GM21529 (cell line): ENCODE measurements at regions not wholly inside any gene's neighbourhood (a gene's known extent, or its start where the extent isn't known, plus 50 kb on each side); places are given as distances from the start of the nearest gene placed in this dataset.

ENCODE experiments used
- ATAC-seq: cut with Tn5 transposase; IDR thresholded peaks from one replicate; pipeline ENCODE4 v1.9.1; 2021; ENCODE audit not compliant: unreplicated experiment

DNA sequence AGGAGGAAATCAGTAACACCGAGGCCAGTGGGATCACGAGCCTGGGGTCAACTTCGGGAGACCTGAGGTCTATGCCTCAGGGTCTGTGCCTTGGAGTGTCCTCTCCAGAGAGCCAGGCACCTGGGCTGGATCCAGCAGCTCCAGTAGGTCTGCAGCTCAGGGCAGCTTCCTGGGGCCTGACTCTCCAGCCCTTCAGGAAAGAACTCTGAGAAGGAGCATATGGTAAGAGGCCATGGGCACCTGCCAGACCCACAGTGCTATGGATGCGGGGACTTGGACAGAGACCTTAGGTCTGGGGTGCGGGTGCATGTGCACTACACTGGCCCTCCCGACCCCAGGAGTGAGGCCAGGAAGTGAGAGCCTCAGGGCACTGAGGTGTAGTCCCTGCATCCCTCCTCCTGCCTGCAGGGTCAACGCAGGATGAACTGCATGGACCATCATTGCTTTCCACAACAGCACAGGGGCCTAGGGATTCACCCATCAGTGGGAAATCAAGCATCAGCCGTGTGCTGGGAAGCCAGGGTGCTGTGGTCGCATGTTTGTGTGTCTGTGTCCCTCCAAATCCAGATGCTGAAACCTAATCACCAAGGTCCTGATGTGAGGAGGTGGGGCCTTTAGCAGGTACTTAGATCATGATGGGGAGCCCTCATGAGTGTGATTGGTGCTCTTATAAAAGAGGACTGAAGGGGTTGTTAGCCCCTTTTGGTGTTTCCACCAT lies 210.9 kb upstream of the CST7 start:
- ATAC-seq = no peak

GRCh38 chr20:24738981-24739633 lies 210.0 kb upstream of the CST7 start:
- peak; percentile 78 for ATAC-seq

DNA sequence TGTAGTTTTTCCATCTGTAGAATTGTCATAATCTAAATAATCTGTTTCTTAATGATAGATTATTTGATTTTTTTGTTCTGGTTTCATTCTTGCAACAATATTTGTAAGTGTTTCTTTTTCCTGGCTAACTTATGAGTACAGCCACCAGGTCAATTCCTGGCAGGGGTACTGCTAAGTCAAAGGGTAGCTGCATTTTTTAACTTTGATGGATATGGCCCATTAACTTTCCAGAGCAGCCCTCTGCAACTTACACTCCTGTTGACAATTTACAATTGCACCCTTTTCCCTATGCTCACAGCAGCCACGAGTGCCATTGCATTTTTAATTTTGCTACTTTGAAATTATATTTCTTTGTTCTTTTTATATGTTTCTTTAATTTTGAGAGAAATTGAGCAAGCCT lies 209.3 kb upstream of the CST7 start:
- ATAC-seq = no peak

DNA sequence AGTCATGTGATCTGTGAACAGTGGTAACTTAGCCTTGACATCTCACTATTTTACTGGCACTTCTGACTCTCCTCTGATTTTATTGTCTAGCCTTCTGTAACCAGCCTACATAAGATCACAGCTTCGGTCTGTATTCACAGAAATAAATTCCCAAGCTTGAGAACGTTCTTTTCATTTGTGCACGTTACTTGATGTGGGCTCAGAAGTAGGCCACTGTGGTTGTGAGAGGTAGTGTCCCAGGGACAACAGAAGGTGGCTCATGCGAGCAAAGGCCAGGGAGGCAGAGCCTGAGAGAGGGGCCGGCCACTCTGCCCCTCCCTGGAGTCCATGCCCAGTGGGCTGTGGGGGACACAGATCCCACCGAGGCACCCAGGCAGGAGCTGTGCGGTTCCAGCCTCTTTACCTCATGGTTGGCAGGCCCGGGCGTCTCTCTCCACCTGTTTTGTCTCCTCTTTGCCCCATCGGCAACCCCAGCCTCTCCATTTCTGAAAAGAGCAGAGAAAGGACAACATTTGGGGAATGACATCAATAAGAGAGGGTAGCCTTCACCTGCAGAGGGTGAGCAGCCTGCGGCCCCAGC lies 207.5 kb upstream of the CST7 start:
- ATAC-seq = no peak

DNA sequence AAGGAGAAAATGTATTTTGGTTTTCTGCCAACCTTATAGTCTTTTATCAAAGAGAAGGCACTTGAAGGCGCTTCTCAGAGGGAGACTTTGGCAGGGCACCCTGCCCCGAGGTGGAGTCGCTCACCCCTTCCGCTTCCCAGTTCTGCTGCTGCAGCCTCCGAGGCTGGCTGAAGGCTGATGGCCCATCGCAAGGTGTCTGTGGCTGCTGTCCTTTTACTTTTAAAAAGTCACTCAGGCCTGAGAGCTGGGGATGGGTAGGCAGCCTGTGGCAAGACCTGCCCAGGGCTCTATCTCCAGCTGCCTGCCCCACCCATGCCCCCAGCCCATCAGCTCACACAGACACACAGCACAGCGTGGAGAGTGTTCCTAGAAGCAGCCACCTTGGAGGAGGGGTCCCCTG lies 206.6 kb upstream of the CST7 start:
- ATAC-seq = no peak

DNA sequence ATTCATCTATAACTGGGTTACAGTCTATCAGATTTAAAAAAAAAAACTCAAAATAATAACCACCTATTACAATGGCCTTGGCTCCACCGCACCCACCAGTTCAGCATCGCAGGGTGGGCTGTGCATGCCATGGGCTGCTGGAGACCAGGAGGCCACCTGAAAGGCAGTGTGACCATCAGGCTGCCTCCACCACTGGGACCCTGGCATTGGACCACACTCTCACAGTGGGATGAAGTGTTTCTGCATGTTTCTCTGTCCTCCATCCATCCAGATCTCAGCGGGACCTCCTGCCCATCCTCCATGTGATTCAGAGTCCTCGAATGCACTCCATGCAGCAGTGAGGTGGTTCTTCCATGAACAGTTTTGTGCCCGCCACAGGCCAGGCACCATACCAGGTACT lies 206.1 kb upstream of the CST7 start:
- no peak for ATAC-seq

DNA sequence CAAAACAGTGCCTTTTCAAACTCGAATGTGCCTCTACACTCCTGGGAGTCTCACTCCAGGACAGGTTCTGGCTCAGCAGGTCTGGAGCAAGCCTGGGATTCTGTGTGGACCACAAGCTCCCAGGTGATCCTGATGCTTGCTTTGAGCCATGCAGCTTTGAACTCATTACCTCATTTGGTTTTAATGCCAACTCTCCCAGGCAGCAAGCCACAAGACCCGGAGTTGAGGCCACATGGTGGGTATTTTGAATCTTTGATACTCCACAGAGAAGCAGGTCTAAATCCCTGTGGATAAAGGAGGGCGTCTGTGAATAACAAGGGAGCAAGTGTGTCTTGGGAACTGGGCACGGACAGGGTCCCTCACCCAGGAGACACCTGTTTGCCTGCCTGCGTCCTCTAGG lies 205.4 kb upstream of the CST7 start:
- no peak for ATAC-seq

GRCh38 chr20:24744747-24745146 lies 204.3 kb upstream of the CST7 start:
- no peak for ATAC-seq

GRCh38 chr20:24745206-24745605 lies 203.9 kb upstream of the CST7 start:
- no peak for ATAC-seq

- ATAC-seq = no peak
Measured at GRCh38 chr20:24745617-24746350, 203.3 kb upstream of the CST7 start.

DNA sequence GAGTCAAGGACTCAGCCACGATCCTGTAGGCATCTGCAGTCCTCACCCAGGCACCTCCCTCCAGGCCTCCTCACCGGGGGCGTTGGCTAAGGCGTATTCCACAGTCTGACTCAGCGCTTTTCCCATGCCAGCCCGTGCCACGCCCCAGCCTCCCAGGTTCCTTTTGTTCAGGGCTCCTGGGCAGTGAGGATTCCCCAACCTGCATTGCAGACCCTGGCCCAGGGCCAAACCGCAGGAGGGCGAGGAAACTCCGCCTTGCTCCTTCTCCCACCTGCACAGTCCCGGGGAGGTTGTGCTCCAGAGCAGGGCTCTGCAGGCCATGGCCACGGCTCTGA lies 202.8 kb upstream of the CST7 start:
- no peak for ATAC-seq

DNA sequence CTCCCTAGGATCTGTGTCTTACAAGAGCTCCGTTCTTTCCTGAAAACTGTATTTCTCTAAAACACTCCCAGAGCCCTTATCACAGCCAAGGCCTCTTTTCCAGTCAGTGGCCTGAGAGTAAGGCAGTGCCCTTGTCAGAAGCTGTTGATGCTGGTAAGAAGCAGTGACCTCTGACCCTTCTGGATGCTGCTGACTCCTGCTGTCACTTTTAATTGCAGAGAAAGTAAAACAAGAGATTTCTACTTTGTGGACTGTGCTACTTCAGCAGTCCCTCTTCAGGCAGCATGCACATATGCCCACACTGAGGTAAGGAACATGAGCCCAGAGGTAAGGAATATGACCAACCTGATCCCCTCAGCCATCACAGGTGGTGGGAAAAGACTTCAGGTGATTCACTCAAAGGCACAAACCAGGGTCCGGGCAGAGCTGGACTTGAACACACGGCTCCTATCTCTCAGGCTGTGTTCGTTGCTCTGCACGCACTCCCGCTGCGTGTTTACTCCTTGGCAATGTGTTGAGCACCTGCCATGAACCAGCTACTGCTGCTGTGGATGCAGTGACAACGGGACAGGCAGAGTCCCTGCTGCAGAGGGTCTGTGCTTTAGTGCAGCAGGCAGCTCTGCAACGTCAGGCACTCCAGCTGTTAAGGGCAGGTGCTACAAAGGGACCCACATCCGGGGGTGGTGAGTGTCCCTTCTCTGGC lies 201.9 kb upstream of the CST7 start:
- ATAC-seq = no peak

- no peak for ATAC-seq
Measured at GRCh38 chr20:24747881-24748595, 201.0 kb upstream of the CST7 start.

DNA sequence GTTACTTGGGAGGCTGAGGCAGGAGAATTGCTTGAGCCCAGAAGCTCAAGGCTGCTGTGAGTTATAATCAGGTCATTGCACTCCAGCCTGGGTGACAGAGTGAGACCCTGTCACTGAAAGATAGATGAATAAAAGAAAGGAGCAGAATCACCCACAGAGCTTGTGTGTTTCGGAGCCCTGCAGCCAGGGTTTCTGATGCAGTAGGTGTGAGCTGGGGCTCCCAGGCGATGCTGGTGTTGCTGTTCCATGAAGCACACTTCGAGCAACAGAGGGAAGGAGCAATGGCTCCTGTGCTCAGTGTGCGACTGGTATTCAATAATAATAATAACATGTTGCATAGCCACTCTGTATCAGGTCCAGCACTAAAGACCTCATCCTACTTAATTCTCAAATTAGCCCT lies 197.5 kb upstream of the CST7 start:
- no peak for ATAC-seq

GRCh38 chr20:24752612-24753011 lies 196.5 kb upstream of the CST7 start:
- ATAC-seq = no peak

- ATAC-seq = no peak
Measured at GRCh38 chr20:24753130-24753529, 195.9 kb upstream of the CST7 start.

- no peak for ATAC-seq
Measured at GRCh38 chr20:24754691-24755090, 194.4 kb upstream of the CST7 start.

GRCh38 chr20:24755411-24755922 lies 193.6 kb upstream of the CST7 start:
- ATAC-seq = no peak

- ATAC-seq = no peak
Measured at GRCh38 chr20:24756292-24757025, 192.6 kb upstream of the CST7 start.
